Activated CD4-positive, CD25-positive, alpha-beta regulatory T cell (primary cell): ENCODE measurements at regions not wholly inside any gene's neighbourhood (a gene's known extent, or its start where the extent isn't known, plus 50 kb on each side); places are given as distances from the start of the nearest gene placed in this dataset.

Experiments
- DNase-seq, 4 experiments: peaks; one replicate each; lab custom pipeline; 2025; lab: John Stamatoyannopoulos, UW

DNA sequence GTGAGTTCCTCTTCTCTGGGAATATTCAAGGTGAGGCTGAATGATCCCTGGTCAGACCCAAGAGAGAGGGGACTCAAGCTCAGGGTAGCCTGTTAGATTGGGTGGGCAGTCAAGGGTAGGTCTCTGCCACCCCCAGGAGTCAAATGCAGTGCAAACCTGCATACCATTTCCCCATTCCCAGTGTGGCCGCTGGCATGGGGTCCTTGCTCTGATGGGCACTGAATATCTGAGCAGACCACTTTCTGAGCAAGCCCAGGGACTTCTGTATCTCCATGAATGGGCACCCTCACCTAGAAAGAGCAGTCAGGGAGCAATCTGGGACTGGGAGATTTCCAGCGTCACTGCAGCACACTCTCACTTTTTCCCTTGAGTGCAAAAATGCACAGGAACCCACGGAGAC lies 573.7 kb downstream of the BCL11B start:
- DNase-seq = no peak

DNA sequence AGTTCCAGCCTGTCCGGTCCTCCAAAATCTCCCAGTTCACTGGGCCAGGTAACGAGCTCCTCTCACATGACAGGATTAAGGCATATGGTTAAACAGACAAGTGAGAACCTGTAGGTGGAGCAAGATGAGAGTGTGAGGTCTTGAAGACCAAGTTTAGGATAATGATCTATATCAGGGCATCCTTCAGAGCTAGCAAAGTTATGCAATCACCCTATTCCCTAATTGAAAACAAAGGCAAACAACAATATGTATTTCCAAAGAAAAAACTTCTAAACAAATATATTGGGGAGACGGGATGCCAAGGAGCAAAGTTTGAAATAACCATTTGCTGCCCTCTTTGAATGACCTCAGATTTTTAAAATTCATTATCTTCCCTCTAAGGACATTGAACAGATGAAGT lies 571.2 kb downstream of the BCL11B start:
- no peak for DNase-seq

DNA sequence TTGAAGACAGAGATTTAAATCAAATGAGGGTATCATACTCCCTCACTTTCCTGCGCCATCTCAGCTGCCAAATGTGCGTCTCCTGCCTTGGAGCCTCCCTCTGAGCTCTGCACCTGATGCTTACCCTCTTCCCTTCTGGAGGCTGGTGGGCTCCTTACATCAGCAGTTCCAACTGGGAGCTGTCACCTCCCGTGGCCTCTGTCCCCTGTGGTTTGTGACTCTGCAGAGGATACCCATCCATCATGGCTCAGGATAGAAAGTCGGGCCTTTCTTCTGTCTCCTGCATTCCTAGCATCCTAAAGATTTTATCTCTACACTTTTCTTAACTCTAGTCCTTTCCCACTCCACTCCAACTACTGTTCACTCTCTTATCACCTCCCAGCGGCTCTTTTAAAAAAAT lies 570.6 kb downstream of the BCL11B start:
- DNase-seq = no peak

DNA sequence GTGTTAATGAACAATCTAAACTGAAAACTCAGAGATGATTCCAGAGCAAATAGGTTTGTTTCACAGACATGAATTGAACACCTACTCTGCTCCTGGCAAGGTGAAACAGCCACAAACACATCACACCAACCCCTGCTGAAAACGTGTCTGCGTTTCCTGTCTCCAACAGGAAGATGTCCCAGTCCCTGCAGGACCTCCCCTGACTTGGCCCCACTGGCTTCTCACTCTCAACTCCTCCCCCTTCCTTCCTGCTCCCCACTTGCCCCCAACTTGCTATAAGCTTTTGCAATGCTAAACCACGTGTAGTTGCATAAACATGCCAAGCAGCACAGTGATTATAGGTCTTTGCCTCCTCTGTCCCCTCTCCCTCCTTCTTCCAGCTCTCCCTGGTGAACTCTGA lies 567.6 kb downstream of the BCL11B start:
- no peak for DNase-seq

DNA sequence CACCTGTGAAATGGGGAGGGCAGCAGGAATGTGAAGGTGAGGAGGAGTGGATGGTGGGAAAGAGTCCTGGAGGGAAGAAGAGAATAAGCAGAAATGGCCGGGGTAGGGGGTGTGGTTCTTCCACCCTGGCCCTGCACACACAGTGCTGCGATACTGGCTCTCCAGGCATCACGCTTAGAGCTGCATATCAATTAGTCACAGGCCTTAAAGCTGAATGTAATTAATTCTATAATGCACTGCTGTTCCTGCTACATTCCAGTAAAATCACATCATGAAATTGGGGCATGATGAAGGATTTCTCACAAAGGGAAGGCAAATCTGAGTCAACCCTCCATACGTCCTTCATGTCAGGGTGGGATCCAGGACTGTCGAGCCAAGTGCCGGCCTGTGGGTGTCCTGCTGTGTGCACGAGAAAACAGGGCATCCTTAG lies 566.1 kb downstream of the BCL11B start:
- DNase-seq = no peak

DNA sequence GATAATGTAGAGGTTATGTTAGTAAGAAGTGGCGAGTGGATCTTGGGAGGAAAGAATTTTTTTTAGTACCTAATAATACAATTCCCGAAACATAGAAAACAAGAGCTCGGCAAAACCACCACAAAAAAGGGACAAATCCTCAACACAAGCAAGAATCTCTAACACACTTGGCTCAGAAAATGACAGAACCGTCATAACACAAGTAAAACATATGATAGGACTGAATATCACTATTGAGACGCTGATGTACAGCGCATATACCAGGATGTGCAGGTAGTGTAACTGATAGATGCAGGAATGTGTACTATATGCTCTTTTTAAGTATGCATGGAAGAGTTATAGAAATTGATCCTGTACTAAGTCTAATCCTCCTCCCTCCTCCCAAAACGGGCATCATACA lies 564.5 kb downstream of the BCL11B start:
- no peak for DNase-seq

DNA sequence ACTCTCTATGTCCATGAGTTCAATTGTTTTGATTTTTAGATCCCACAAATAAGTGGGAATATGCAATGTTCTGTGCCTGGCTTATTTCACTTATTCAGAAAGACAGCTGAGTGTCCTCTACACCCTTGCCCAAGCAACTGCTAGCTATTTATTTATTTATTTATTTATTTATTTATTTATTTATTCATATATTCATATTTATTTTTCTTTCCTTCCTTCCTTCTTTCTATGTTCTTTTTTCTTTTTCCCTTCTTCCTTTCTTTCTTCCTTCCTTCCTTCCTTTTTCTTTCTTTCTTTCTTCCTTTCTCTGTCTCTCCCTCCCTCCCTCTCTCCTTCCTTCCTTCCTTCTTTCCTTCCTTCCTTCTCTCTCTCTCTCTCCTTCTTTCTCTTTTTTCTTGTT lies 563.4 kb downstream of the BCL11B start:
- no peak for DNase-seq

DNA sequence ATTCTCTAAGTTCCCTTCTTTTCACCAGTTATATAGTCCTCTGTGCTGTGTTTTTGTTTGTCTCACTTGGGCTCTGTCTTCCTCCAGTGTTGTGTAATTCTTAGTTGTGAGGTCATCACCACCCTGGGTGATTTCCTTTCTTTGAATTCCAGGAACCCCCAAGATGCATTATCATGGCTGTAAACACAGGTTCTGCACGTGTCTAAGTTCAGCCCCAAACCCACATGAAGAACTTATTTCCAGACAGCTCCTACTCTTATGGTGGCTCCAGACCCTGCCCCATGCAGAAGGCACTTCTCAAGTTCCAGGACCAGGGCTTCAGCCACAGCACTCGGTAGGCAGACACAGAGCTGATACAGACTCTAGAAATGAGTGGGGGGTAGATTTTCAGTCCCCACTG lies 560.5 kb downstream of the BCL11B start:
- no peak for DNase-seq

DNA sequence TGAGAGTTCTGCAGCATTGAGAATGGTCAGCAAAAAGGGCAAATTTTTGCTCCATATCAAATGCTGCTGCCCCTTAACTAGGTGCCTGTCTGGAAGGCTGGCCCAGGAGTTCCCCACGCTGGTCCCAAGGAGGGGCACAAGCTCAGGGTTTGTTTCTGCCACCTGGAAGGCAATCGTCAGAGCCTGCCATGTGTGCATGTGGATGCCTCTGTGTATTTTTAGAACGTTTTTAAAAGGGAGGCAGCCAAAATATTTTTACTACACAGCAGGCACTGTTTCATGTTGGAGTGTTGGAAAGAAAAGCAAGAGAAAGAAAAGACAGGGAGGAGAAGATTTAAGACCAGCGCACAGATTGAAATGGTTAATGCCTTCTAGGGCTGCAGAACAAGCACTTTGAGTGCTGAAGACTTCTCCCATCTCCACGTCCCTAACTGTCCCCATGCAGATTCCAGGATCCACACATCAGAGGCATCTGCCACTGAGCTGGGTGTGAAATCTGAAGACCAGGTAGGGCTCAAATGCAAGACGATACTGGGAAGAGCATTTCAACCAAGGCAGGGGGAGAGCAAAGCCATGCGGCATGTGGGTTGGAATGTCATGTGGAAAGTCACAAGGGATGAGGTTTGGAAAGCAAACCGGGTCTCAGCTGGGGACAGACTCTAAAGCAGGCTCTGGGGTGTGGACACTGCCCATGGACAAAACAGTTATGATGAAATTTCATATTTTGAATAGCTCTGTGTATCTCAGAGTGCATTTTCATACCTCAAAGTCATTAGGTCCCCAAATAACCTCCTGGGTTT lies 557.2 kb downstream of the BCL11B start:
- DNase-seq = no peak

DNA sequence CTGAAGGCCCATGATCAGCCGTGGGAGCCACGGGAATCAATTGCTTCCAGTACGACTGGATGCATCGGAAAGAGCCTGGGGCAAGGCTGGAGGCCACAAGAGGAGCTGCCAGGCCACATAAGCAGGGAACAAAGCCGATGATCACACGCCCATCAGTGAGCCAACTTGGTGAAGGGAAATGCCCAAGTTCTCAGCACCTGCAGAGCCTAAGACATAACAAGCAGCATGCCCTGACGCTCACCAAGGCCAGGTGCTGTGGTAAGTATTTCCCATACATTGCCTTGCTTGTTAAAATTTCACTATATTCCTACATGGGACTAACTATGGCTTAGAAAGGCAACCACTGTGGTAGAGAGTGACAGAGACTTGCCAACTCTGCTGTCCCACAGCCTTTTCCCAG lies 555.9 kb downstream of the BCL11B start:
- DNase-seq = no peak

DNA sequence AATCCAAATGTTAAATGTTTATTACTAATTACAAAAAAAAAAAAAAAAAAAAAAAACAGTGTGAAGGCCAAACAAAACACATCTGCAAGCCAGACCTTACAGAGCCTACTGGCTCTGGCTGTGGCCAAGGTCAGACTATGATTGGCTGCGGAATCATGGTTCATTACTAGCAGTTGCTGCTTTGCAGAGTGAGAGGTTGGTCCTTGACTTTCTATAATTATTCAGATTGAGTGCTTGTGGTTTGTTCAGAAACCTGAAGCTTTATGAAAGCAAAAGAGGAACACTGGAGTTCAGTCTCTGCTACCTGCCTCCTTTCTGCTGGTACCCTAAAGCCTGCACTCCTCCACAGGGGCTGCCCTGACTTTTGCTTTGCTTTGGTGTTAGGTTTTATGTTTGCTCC lies 550.9 kb downstream of the BCL11B start:
- no peak for DNase-seq

DNA sequence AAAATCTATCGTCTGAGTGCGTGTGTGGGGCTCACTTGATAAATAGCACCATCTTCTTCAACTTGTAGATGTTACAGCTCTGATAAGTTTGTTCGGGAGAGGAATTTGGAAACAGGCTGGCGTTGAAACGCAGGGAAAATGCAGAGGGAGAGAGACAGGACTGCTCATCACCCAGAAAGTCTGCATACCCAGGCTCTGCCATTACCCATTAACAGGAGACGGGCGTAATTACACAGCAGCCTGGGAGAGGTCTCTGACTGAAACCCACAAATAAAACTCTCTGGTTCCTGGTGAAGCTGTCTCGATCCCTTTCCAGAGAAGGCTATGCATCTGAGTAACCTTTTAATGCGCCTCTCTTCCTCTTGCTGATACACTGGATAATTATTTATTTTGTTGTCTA lies 547.3 kb downstream of the BCL11B start:
- DNase-seq = no peak

DNA sequence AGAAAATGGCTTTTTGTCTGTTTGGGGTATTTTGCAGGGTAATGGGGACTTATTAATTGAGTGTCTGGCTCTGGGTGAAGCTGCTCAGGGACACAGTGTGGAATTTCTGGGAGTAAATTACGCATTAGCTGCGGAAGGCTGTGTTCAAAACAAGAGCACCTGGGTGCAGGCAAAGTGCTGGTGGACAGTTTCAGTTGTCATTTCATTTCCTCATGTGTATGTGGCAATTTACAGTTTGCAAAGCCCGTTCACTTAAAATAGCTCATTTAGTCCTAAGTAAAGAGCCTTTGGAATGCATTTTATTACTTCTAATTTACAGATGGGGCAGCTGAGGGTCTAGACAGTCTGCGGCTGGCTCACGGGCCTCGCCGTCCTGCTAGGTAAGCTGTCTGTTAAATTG lies 546.8 kb downstream of the BCL11B start:
- no peak for DNase-seq

DNA sequence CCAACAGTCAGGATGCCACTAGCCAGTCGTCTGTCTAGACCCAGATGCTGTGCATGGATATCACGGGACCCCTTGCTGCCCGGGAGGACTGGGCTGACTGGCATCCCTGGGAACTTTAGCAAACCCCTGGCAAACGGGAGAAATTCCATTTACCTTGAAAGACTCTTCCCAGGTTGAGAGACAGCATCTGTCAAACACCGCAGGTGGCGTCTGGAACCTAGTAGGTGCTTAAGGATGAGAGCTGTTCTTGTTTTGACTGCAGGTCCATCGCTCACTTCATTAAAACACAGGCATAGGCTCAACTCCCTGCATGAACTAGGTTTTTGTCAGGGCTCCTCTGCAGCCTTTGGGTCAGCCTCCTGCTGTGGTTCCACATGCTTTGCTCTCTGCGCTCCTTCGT lies 546.3 kb downstream of the BCL11B start:
- no peak for DNase-seq

DNA sequence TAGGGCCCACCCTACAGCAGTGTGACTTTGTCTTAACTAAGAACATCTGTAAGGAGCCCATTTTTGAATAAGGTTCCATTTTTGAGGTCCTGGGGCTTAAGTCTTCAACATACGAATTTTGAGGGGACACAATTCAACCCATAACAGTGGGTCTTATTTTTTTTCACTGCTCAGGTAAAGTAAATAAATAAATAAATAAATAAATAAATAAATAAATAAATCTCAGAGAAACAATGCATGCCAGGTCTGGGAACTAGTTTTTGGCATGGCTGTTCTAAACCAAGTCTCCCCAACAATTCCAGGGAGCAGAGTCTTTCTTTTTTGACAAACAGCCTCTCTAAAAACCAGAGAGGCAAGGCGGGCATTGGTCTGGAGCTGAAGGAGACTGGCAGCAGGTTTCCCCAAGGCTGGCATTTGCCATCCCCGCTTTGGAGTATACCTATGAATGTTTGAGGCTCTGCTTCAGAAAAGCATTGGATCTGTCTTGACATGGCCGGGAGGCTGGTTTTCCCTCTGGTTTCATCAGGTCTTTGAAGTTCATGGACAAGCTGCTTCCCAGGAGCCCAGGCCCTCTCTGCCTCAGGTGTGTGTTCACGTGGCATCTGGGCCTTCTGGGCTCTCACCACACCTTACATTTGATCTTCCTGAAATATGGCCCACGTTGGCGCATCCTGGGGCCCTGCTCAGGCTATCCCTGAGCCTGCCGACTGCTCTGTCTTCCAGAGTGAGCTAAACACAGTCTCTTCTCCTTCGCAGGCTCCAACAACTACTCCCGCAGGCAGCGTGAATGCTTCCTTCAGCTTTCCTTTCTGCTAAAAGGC lies 545.2 kb downstream of the BCL11B start:
- DNase-seq = no peak

DNA sequence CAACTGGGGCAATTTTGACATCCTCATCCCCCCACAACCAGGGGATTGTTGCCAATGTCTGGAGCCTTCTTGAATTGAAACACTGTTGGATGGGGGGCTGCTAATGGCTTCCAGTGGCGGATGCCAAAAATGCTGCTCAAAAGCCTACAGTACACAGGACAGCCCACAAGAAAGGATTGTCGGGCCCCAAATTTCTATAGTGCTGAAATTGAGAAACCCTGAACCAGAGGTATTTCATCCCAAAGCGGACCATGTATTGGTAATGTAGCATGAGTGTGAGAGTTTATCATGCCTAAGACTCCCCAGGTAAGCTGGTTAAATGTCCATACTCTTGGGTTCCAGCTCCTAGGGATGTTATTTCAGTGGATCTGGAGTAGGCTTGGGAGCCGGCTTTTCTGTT lies 544.0 kb downstream of the BCL11B start:
- DNase-seq = no peak

DNA sequence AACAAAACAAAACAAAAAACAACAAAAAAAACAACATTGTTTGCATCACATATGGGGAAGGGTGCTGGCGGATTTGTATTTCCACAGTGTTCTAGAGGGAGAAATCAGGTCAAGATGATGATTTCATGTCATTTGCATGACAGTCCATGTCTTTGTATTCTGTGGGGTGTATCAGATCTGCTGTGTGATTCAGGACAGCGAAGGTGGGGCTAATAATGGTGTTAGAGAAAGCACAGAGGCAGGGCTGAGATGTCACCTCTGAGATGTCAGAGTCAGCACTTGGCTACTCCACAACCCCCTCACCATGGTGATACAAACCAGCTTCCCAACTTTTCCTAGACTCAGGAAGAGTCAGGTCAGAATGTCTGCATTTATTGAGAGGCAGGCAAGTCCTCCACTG lies 543.2 kb downstream of the BCL11B start:
- DNase-seq = no peak

DNA sequence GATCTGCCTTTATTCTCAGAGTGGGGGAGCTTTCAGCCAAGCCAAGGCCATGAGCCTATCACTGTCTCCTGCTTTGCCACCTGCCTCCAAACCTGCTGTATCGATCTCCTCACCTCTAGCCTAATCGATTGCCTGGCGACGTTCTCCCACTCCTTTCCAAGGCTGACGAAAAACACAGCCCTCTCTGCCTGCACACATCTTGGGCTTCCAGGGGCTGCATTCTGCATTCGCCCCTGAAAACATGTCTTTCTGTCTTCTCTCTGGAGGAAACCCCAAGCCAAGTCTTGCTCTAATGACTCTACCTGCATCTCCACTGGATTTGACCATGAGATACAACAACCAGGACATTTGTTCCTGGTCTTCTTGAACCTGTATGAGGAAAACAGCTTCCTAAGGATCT lies 540.7 kb downstream of the BCL11B start:
- DNase-seq = no peak

DNA sequence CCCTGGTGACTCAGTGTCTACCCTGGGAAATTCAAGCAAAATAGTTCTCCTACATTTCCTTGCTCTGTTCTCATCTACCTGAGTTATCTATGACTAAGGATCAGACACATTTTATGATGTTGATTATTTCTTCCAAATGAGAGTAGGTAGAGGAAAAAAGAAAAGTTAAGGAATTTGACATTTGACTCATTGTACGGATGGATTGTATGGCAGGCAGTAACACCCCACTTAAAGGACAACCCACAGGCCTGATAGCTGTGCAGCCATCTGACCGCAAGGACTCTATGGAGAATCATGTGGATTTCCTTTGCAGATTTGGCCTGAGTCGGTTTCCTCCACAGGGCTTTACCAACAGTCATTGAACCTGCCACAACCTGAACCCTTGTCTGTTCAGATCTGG lies 540.3 kb downstream of the BCL11B start:
- DNase-seq = no peak

DNA sequence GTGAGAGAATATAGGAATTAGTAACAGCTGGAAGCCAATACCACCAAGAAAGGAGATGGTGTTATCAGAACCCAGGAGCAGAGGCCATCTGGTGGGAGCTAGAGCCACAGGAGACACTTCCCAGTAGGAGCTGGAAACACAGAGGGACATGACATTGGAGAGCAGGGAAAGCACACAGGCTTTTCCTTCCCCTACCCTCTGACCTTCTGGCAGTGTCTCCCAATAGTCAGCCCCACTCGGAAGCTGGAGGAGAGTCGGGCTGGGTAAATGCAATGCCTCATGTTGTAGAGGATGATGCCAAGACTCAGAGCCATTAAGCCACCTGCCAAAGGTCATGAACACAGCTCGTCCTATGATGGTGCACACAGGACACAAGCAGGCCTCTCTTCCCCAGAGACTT lies 538.5 kb downstream of the BCL11B start:
- no peak for DNase-seq

DNA sequence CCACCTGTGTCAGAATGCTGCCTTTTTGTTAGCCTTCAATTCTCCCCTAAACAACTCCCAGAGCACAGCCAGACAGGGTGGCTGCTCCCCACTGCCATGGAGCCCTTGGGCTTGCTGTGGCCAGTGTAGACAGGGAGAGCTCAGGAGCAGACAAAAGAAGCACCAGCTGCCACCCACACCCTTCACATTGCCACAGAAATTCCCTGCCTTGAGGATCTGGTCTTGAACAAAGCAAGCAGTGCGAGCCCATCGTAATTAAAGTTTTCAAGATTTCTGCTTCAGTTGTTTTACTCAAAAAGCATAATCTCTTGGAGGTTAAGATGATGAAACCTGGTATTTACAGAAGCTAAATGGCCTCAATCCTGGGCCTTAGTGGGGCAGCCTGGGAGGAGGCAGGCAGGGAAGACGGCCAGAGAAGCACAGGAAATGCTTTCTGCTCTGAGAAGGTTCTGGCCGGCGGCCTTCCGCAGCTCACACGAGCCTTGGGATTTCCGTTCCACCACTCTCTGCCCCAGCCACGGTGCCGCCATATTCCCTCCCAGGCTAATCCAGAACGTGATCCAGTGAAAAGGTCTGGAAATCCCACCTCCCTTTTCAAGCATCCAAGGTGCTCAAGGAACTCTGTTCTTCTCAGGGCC lies 535.2 kb downstream of the BCL11B start:
- DNase-seq = no peak

DNA sequence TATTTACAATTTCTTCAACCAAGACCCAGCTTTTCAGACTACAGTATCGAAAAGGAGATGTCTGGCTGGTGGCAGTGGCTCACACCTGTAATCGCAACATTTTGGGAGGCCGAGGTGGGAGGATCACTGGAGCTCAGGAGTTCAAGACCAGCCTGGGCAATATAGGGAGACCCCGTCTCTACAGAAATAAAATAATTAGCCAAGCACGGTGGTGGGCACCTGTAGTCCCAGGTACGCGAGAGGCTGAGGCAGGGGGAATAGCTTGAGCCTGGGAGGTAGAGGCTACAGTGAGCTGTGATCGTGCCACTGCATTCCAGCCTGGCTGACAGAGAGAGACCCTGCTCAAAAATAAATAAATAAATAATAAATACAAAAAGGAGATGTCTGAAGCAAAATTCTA lies 530.5 kb downstream of the BCL11B start:
- no peak for DNase-seq

DNA sequence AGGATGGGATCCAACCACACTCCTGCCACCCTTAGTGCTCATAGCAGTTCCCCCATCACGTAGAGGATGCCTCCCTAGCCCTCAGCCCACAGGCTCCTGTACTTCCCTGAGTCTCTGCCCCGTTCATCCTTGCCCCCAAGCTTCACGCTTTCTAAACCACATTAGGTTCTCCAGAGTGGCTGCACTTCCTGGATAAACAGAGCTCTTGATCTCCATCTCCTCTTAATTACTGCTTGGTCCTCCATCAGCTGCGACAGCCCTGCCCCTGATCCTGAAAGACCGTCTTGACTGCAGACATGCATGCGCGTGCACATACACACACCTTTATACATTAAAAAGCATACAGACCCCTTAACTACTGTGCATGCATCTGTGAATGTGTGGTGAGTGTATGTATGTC lies 530.0 kb downstream of the BCL11B start:
- DNase-seq = no peak
